BJ (cell line): ENCODE measurements at regions not wholly inside any gene's neighbourhood (a gene's known extent, or its start where the extent isn't known, plus 50 kb on each side); places are given as distances from the start of the nearest gene placed in this dataset.

Source experiments
- CTCF ChIA-PET: fragments of 350-600 bp; formaldehyde crosslinking; extraction: SDS; loops from one replicate; lab custom pipeline; 2021; ENCODE audit warnings: antibody characterized with exemption, inconsistent platforms; lab: Yijun Ruan, JAX
- POLR2A ChIA-PET: fragments of 300-600 bp; sonication (Branson Sonifier 250); formaldehyde crosslinking; extraction: SDS; loops from one replicate; lab custom pipeline; 2021; ENCODE audit warnings: antibody characterized with exemption; lab: Charles Lee
- DNase-seq: peaks from one replicate; pipeline ENCODE4 v3.0.0-alpha.2; 2011; ENCODE audit warnings: low read depth
- H3K27me3 ChIP-seq: 2 replicates; pipeline ENCODE4 v1.6.0; 2011; ENCODE audit warnings: low read length; ENCODE audit not compliant: control insufficient read depth, insufficient read depth
- H3K36me3 ChIP-seq: 2 replicates; pipeline ENCODE4 v1.5.1; 2011; ENCODE audit warnings: low read length; ENCODE audit not compliant: control insufficient read depth, insufficient read depth
- H3K4me3 ChIP-seq: 2 replicates; pipeline ENCODE4 v1.5.1; 2011; ENCODE audit warnings: low read depth, mild to moderate bottlenecking, control low read depth, low read length
- TF ChIP-seq, protein P1 (sequence below): IDR thresholded peaks from 2 replicates; pipeline ENCODE4 v1.5.1; 2011; ENCODE audit warnings: low read depth, mild to moderate bottlenecking, control low read depth, inconsistent platforms, low read length, moderate library complexity; ENCODE audit not compliant: insufficient read depth

DNA sequence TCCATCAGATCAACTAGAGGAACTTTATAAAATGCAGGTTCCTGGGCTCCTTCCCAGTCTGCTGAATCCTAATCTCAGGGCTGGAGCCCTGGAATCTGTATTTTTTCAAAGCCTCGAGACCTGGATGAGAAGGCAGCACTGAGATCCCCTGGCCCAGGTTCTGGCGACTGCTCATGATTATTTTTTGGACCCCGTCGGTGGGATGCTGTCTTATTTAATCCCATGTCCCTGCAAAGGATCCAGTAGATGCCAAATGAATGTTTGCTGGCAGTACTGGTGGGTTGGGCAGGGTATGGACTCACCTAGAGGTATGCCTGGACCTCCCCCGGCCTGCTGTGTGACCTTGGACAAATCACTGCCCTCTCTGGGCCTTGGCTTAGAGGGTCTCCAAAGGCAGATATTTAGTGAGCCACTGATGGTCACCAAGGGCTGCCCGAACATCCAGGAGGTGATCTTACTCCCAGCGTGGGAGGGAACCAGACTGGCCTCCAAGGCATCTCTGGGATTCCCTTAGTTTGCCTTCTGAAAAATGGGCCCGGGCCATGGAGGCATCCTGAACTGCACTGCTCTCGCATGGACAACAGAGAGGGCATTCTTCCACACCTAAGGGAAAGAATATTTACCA is 91.6 kb upstream of the RUNX3 start:
- TF ChIP-seq, protein P1, sequence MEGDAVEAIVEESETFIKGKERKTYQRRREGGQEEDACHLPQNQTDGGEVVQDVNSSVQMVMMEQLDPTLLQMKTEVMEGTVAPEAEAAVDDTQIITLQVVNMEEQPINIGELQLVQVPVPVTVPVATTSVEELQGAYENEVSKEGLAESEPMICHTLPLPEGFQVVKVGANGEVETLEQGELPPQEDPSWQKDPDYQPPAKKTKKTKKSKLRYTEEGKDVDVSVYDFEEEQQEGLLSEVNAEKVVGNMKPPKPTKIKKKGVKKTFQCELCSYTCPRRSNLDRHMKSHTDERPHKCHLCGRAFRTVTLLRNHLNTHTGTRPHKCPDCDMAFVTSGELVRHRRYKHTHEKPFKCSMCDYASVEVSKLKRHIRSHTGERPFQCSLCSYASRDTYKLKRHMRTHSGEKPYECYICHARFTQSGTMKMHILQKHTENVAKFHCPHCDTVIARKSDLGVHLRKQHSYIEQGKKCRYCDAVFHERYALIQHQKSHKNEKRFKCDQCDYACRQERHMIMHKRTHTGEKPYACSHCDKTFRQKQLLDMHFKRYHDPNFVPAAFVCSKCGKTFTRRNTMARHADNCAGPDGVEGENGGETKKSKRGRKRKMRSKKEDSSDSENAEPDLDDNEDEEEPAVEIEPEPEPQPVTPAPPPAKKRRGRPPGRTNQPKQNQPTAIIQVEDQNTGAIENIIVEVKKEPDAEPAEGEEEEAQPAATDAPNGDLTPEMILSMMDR, result no peak
- Histone ChIP-seq H3K4me3 (no peak overlapping the region), H3K36me3 (no peaks in the 10 kb centered on the region), H3K27me3 (peaks cover 1% of the 10 kb centered on the region; the same call in 1 of the 2 replicates)
- ChIA-PET POLR2A (no interaction called here), CTCF (interaction anchor here (0.6 to 6.1 kb wide), 2 partner anchors 15 to 40 kb away, joined by 3 to 40 read pairs; no protein-coding TSS in a partner anchor)
- DNase-seq, result no peak

DNA sequence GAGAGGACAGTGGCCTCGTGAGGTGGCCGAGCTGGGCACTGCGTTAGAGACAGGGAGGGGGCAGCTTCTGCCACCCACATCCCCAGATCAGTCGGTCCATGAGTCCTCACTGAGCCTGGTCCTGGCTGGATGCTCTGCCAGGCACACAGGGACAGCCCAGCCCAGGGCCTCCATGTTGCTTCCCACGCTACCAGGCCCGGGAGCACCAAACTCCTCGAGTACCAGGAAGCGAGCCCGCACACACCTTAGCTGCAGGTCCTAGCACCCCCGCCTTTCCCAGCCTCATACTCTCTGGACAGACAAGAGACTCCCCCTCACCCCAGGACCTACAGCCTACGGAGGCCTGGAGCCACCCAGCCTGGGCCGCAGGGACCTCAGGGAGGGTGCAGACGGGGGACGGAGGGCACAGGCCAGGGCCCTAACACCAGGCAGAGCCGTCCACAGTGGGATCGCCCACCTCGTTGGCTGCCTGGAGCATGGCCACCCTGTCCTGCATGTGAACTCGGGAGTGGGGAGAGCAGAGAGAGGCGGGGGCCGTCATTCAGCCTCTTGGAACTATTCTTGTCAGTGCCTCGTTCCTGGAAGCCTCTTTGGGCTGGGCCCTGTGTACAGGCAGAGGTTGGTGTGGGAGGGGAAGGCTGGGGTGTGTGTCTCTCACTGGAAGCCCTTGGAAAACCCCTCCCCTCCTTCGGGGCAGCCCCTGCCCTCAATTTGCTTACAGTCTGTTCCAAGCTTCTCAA is 90.9 kb upstream of the RUNX3 start:
- ChIA-PET POLR2A (no interaction called here), CTCF (interaction anchor here (6.1 kb wide), 1 partner anchor 16 kb away, joined by 40 read pairs; no protein-coding TSS in a partner anchor)
- no peak overlapping the region for H3K4me3 ChIP-seq
- H3K27me3 ChIP-seq, result peaks cover 1% of the 10 kb centered on the region; the same call in 1 of the 2 replicates
- no peak for DNase-seq
- TF ChIP-seq, protein P1, result no peak
- H3K36me3 ChIP-seq, result no peaks in the 10 kb centered on the region

- DNase-seq, result no peak
- H3K4me3 ChIP-seq, result no peak overlapping the region
- no peaks in the 10 kb centered on the region for H3K36me3 ChIP-seq
- TF ChIP-seq, protein P1, result no peak
- peaks cover 1% of the 10 kb centered on the region; the same call in 1 of the 2 replicates for H3K27me3 ChIP-seq
- CTCF ChIA-PET, result no interaction called here
- POLR2A ChIA-PET, result no interaction called here
These were observed 90.2 kb upstream of the RUNX3 start for GRCh38 chr1:25020173-25020845.

- H3K36me3 ChIP-seq, result no peaks in the 10 kb centered on the region
- POLR2A ChIA-PET, result no interaction called here
- H3K4me3 ChIP-seq, result no peak overlapping the region
- DNase-seq, result no peak
- CTCF ChIA-PET, result no interaction called here
- H3K27me3 ChIP-seq, result peaks cover 1% of the 10 kb centered on the region; the same call in 1 of the 2 replicates
- TF ChIP-seq, protein P1, result no peak
These were observed 89.5 kb upstream of the RUNX3 start for GRCh38 chr1:25019337-25020172.
